Adrenal gland (tissue), 5 donors: ENCODE measurements at regions not wholly inside any gene's neighbourhood (a gene's known extent, or its start where the extent isn't known, plus 50 kb on each side); places are given as distances from the start of the nearest gene placed in this dataset.

Experiments
- CTCF ChIP-seq, 6 experiments: fragments of 450-650 bp in 4 of 6; fragments of 200-600 bp in 2 of 6; sonication (generic) in 1 of 6; IDR thresholded peaks; 1 replicate in 5 of 6; 2 replicates in 1 of 6; pipeline versions ENCODE4 v1.5.1 to v1.8.0; 2016 to 2021; ENCODE audit warnings: antibody characterized with exemption in 6 of 6, mild to moderate bottlenecking in 2 of 6, moderate library complexity in 1 of 6
- POLR2A ChIP-seq, 2 donors: fragments of 450-650 bp; IDR thresholded peaks; one replicate each; pipeline ENCODE4 v1.6.1; 2017; ENCODE audit warnings: antibody characterized with exemption in 2 of 2, mild to moderate bottlenecking in 2 of 2, moderate library complexity in 1 of 2
- donor health status: DM: no; HTN: no; CAD: no.

GRCh38 chr2:208935531-208935930, 488.3 kb upstream of the MAP2 start:
- TF ChIP-seq CTCF (IDR thresholded peaks at IDR 0.05) (no peak), POLR2A (IDR thresholded peaks at IDR 0.05) (no peak)
